ENCODE measurements at regions not wholly inside any gene's neighbourhood (a gene's known extent, or its start where the extent isn't known, plus 50 kb on each side); places are given as distances from the start of the nearest gene placed in this dataset.

DNA sequence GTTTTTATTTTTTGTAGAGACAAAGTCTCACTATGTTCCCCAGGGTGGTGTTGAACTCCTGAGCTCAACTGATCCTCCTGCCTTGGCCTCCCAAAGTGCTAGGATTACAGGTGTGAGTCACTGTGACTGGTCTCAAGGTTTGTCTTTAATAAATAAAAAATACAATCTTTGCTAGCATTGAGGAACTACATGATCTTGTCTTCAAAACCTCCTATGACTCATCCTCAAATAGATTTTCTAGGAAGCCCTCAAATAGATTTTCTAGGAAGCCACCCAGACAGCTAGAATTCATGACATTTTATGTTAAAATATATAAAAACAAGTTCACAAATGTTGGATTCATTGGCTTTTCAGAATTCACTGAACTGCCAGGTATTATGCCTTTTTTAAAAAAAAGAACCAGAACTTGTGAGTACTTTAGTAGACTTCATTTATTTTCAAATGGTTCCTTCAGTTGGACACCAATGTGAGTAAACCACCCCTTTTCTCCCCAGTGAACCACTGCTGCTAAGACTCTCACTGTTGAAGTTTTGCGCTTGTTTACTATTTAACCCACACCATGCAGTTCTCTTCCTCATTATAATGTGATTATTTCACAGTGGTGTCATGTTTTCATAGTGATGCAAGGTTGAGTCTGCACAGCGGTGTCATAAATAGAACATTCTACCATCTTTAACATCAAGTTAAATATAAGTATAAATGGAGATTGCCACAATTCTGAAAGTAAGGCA lies 303.9 kb downstream of the CASP12 start:
- no peak for DNase-seq (ENCODE audit: low read depth in 2 of 2)

DNA sequence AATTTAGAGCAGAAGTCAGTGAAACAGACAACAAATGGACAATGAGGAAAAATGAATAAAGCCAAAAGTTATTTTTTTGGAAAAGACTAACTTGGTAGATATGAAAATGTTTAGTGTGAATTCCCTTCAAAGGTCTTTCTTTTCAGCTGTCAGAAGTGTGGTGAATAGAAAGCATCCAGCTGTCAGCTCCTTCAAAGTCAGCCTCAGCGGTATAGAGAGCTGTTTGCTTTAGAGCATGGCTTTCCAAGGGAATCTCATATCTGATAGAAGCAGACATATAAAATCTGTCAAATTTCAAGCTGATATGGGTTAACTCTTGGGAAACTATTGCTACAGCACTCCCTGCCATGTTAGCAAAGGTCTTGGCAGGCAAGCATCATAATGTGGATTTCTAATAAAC lies 309.3 kb downstream of the CASP12 start:
- DNase-seq (ENCODE audit: low read depth in 2 of 2): no peak

DNA sequence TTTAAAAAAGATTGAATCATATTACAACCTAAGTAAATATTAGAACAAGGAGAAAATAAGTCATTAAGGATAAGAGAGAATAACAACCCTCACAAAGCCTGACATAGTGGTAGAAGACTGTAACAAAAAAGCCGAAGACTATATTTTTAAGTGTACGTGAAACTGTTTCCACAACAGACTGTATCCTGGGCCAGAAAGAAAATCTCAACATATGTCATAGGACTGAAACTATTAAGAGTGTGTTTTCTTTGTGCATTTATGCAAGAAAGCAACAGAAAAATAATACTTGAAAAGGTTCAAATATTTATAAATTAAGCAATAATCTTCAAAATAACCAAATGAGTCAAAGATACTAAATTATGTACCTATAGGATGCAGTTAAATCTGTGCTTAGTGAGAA lies 309.8 kb downstream of the CASP12 start:
- DNase-seq (ENCODE audit: low read depth in 2 of 2): no peak

DNA sequence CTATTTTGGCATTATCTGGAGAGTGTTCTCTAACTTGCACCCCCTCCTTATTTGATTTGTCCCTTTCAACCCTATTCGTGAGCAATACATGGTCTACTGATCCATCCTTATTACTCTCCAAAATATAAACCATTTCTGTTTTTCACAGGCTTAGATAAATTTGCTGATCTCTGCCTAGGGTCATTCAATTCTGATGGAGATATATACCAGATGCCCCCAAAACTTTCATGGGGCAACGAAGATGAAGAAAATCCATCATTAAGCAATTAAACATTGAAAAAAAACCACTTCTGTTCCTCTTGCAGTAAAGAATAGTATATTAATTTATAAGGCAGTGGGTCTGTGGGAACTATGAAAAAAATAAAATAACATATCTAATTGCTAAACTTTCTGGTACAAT lies 313.4 kb downstream of the CASP12 start:
- DNase-seq (ENCODE audit: low read depth in 2 of 2): no peak

DNA sequence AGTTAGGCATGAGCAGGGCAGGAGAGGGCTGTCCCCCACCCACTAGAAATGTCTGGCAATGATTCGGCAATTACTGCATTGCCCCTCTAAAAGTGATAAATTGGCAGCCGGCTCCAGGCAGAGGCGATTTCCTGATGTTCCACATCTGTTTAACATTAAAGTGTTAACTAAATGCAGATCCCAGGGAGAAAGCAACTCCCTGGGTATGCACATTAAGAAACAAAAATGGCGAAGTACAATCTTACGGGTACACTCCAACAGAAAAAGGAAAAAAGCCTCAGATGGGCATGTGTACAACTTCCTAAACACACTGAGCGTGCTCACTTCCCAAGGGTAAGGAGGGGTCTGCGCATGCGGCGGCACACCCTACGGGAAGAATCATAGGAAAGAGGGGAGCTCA lies 314.4 kb downstream of the CASP12 start:
- DNase-seq (ENCODE audit: low read depth in 2 of 2): no peak

DNA sequence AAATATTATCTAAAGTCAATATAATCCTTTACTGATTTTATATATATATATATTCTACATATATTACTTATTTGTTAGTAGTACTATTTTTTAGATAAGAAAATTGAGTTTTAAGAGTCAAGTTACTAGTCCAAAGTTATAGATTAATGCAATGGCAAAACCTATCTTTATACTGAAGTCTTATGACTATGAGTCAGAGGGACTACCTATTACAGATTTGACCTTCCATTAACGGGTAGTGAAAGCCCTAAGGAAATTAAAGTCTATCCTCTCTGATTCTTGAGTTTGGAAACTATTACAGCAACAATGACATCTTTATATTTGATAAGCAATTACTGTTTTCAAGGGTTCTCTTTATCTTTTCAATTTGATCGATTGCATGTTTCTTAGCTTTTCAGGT lies 315.8 kb downstream of the CASP12 start:
- DNase-seq (ENCODE audit: low read depth in 2 of 2): no peak

DNA sequence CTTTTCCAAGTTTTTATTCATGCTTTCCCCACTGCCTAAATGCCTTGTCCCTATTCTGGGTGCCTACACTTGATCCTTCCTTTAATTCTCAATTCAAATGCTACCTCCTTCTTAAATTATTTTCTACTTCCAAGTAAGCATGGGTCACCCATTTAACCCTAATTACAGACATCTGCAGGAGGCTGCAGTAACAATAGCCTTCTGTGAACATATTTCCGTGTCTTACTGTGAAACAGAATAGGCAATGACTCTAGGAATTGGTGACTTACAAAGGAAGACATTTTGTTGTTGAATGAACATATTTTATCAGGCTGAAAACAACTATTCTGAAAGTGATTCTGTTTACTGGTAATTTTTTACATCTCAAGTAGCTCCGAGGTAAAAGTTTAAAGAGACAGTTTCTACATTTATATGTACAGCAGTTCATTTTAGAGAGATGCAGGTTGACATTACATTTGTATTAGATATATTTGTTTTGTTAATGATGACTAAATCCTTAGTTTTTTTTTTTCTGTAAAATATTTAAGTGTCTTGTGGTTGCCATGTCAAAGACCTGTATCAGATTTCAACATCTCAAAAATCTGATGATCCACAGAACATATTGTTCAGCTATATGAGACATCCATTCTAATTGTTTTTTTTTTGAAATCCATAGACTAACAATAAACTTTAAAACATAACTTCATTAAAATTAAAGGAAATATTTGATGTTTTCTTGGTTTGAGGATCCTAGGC lies 316.8 kb downstream of the CASP12 start:
- DNase-seq (ENCODE audit: low read depth in 2 of 2): no peak

DNA sequence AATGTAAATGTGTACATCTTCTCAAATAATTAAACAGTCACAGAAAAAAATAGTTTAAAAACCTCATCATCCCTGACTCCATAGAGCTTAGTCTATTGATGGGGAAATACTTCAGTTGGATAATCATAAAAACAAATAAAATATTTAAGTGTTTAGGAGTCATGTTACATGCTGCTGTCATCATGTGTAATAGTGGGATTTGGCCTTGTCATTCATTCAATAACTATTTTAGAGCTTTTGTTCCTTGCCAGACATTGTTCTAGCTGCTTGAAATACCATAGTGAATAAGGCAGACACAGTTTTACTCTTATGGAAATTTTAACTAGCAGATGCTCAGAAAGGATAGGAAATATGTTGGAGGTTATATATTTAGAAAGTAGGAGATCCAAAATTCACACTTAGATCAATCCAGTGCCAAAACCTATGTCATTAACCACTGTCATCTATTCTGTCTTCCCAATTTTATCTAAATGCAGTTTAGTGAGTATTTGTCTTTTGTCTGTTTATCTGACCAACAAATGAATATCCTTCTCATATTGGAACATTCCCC lies 324.7 kb downstream of the CASP12 start:
- no peak for DNase-seq (ENCODE audit: low read depth in 2 of 2)

DNA sequence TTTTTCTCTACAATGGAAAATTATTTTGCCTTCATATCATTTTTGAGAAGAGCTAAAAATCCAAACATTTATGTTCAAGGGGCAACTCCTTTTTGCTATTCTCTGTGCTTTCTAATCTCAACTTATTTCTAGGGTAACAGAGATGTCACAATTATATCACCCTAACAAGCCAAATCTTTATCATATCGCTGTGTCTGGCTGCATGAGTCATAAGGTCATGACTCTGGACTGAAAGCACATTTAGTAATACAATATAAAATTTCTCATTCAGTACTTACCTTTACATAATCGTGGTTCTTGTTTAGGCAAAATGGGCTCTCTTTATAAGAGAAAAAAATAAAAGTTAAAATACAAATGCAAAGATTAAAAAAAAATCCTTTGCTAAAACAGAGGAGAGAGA lies 326.0 kb downstream of the CASP12 start:
- no peak for DNase-seq (ENCODE audit: low read depth in 2 of 2)

DNA sequence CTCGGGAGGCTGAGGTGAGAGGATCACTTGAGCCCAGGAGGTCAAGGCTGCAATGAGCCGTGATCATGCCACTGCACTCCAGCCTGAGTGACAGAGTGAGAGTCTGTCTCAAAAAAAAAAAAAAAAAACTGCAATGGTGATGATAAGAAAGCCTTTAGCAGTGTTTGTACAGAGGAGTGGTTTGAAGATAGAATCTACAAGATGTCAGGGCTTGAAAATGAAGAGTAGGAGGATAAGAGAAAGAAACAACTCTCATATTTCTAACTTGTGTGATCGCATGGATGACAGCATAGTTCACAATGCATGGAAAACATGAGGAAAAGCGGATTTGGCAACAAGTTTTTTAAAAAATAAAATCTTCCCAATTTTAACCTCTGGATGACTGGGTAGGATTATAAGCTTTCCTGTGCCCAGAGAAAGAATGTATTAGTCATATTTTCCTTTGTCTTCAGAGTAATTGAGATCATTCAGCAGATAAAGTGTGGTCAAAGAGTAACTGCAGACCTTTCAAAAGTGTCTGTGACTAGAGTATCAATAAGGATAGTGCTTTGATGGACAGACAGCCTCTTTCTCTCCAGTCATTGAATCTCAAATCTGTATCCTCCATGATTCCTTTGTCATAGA lies 328.1 kb downstream of the CASP12 start:
- DNase-seq (ENCODE audit: low read depth in 2 of 2): no peak

DNA sequence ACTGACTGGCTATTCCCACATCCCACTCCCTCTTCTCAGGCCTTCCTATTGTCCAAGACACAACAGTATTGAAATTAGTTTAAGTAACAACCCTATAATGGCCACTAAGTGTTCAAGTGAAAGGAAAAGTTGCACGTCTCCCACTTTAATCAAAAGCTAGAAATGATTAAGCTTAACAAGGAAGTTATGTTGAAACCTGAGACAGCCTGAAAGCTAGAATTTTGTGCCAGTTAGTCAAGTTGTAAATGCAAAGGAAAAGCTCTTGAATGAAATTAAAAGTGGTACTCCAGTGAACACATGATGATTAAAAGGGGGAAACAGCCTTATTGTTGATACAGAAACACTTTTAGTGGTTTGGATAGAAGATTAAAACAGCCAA lies 332.7 kb downstream of the CASP12 start:
- no peak for DNase-seq (ENCODE audit: low read depth in 2 of 2)

DNA sequence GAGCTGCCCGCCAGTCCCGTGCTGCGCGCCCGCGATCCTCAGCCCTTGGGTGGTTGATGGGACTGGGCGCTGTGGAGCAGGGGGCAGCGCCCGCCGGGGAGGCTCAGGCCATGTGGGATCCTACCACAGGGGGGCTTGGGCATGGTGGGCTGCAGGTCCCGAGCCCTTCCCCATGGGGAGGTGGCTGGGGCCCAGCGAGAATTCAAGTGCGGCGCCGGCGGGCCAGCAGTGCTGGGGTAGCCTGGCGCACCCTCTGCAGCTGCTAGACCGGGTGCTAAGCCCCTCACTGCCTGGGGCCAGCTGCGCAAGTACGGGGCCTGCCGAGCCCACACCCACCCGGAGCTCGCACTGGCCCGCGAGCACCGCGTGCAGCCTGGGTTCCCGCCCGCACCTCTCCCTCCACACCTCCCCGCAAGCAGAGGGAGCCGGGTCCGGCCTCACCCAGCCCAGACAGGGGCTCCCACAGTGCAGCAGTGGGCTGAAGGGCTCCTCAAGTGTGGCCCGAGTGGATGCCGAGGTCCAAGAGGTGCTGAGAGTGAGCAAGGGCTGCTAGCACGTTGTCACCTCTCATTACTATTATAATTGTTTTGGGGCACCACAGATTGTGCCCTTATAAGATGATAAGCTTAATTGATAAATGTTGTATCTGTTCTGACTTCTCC lies 333.2 kb downstream of the CASP12 start:
- no peak for DNase-seq (ENCODE audit: low read depth in 2 of 2)

DNA sequence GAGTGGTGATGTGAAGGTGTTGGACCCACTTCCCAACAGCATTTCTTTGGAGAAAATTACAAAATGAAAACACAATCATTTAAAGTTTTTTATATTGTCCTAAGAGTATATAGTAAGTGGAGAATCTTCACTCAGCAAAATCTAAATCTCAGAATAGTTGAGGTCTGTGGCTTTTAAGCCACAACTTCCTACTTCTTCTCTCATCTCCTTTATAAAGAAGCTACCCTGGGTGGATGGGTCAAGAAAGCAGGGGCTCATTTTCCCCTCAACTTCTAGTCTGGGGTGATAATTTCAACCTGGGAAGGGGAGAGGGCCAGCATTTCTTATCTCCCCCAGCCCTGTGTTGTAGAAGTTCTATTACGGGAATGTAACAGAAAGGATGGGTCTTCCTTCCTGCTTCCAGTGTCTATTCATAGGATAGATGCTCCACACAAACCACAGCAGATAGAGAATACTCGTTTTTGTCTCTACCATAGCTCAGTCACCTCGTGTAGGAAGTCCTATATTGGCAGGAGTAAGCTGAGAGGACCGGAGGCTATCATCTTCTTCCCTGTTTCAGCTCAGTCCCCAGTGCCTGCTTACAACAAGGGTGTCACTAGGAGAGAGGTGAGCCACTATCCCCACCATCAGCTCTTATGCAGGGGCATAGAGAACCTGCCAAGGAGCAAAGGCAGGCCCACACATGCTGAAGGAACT lies 341.5 kb downstream of the CASP12 start:
- DNase-seq (ENCODE audit: low read depth in 2 of 2): no peak

DNA sequence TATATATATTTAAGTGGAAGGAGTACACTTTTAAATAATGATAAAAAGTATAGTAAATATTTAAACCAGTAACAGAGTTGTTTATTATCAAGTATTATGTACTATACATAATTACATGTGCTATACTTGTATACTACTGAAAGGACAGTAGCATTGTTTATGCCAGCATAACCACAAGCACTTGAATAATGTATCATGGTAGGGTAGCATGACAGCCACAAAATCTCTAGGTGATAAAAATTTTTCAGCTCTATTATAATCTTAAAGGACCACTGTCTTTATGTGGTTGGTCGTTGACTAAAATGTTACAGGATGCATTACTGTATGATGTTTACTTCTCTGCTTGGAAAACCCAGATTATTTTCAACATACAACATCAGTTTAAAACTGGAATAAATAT lies 349.2 kb downstream of the CASP12 start:
- no peak for DNase-seq (ENCODE audit: low read depth in 2 of 2)

DNA sequence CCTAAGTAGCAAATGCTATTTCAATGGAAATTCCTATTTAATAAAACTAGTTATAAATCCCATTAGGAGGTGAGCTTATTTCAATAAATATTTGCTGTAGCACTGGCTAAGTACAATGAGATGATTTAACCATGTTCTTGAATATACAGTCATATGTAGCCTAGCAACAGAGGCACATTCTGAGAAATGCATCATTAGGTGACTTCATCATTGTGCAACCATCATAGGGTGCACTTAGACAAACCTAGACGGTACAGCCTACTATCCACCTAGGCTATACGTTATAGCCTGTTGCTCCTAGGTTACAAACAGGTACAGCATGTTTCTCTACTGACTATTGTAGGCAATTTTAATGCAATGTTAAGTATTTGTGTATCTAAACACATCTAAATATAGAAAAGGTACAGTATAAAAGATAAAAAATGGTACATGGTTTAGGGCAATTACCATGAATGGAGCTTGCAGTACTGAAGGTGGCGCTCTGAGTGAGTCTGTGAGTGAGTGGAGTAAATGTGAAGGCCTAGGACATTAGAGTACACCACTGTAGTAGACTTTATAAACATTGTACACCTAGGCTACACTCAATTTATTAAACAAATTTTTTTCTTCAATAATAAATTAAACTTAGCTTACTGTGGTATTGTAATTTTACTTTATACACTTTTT lies 350.1 kb downstream of the CASP12 start:
- no peak for DNase-seq (ENCODE audit: low read depth in 2 of 2)

DNA sequence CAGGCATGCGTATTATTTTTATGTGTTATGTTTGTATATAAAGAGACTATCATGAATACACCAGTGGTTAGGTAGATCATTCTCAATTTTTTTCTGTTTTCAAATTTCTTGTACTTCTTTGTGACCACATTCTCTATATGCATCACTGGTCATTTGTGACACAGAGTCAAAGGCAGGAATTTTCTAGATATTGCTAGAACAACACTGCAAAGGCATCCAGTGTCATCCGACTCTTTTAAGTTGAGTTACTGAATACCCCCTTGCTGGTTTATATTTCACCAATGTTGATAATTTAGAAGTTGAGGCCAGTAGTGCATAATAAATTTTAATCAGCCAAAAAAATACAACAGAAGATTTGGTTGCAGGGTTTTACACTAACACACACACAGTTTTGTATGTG lies 351.8 kb downstream of the CASP12 start:
- DNase-seq (ENCODE audit: low read depth in 2 of 2): no peak

DNA sequence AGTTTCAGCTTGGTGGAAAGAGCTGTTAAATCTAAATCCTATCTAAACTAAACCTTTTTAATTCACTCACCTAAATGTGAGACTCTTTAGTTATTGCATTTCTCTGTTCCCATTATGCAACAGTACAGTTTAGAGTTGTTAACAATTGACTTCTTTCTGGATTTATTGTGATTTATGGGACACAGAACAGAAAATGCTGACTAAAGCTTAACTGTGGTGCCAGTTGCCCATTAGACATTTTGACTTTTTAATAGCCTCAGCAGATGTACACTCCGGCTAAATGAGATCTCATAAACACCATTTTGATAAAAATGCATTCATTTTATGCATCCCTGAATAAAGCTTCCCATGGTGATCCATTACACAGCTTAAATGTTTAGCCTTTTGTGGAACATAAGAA lies 356.6 kb downstream of the CASP12 start:
- no peak for DNase-seq (ENCODE audit: low read depth in 2 of 2)

DNA sequence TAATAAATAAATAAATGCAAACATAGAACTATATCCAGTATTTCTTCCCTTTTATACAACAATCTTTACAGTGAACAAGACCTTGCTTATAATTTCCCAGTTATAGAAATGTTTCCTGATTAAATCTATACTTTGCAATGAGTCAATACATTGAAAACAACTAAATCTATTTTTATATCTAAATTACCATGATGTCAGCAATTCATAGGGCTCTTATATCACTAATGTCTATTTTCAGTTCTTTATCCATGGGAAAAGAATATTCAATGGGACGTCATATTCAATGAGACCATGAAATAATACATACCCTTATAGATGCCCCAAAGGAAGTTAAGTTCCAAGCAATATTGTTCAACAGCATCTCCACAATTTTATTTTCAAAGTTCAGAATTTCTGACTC lies 359.9 kb downstream of the CASP12 start:
- no peak for DNase-seq (ENCODE audit: low read depth in 2 of 2)

DNA sequence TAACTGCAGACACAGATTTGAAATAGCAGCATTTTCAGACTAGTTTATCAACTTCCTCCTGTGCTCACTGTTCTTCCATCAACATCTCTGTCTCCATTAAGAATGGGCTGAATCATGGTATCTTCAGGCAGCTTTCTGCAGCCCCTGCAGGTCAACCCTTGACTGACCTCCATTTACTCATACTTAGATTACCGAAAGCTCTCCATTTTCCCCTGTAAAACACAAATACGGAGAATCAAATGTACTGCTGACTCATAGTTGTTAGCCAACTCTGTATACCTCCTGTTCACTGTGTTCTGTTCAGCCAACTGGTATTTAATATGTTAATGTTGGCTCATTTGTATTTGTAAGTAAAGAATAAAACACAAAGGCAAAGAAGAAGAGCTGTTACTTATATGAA lies 364.0 kb downstream of the CASP12 start:
- no peak for DNase-seq (ENCODE audit: low read depth in 2 of 2)

DNA sequence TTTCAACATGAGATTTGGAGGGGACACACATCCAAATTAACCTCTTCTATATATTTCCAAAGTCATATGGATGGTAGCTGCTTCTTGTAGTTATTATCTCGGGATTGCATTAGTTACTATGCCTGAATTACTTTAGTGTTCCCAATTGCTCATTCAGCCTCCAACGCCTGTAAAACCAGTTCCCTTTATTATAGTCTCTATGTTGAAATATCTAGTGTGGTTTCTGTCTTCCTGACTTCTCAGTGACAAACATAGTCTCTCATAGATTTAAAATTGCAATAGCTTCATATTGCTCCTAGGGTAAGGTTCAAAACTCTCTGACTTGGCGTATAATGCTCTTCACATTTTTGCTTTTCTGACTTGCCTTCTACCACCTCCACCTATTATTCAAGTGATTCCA lies 366.4 kb downstream of the CASP12 start:
- DNase-seq (ENCODE audit: low read depth in 2 of 2): no peak

DNA sequence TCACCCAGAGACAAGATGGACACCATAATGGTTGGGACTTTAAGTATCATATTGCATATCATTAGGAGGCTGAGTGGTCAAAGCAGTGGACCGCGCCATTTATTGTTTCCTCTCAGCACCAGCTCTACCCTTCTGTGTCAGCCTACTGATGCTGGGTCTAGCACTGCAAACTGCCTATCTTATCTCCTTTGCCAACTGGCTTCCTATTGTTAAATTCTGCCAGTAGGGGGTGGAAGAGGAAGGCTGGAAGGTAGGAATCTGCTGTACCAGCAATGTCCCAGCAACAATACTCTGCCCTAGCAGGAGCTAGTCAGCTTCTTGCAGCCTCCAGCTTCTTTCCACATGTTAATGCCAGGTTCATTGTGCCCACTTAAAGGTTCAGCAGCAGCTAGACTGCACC lies 367.1 kb upstream of the PDGFD start:
- DNase-seq (ENCODE audit: low read depth in 2 of 2): no peak

Data from stimulated activated CD8-positive, alpha-beta memory T cell treated with anti-CD3 and anti-CD28 coated beads, Interleukin-15, amount 100 ng/mL, for 48 hours (primary cell).